ENCODE measurements at regions not wholly inside any gene's neighbourhood (a gene's known extent, or its start where the extent isn't known, plus 50 kb on each side); places are given as distances from the start of the nearest gene placed in this dataset.

GRCh38 chr9:89748831-89749499 is 144.2 kb downstream of the GADD45G start:
- no peak for TF ChIP-seq CTCF (IDR thresholded peaks at IDR 0.05)
- Mint-ChIP-seq H3K4me1 (ENCODE audit: unreplicated experiment) (no peaks in the 10 kb centered on the region), H3K27ac (ENCODE audit: unreplicated experiment) (no peak overlapping the region), H3K9me3 (ENCODE audit: unreplicated experiment) (no peaks in the 10 kb centered on the region), H3K27me3 (ENCODE audit: unreplicated experiment) (peaks cover 4% of the 10 kb centered on the region), H3K36me3 (ENCODE audit: unreplicated experiment) (no peaks in the 10 kb centered on the region), H3K4me3 (ENCODE audit: unreplicated experiment) (no peak overlapping the region)
- no peak for DNase-seq (ENCODE audit: extremely low spot score, unreplicated experiment)

- DNase-seq (ENCODE audit: extremely low spot score, unreplicated experiment) = no peak
- Mint-ChIP-seq H3K4me1 (ENCODE audit: unreplicated experiment) (no peaks in the 10 kb centered on the region), H3K27me3 (ENCODE audit: unreplicated experiment) (peaks cover 4% of the 10 kb centered on the region), H3K36me3 (ENCODE audit: unreplicated experiment) (no peaks in the 10 kb centered on the region), H3K4me3 (ENCODE audit: unreplicated experiment) (no peak overlapping the region), H3K9me3 (ENCODE audit: unreplicated experiment) (no peaks in the 10 kb centered on the region), H3K27ac (ENCODE audit: unreplicated experiment) (no peak overlapping the region)
- no peak for TF ChIP-seq CTCF (IDR thresholded peaks at IDR 0.05)
These were observed 144.8 kb downstream of the GADD45G start for GRCh38 chr9:89749500-89750116.

- DNase-seq (ENCODE audit: extremely low spot score, unreplicated experiment) = no peak
- H3K27me3 Mint-ChIP-seq (ENCODE audit: unreplicated experiment) = peaks cover 4% of the 10 kb centered on the region
These were observed 145.4 kb downstream of the GADD45G start for GRCh38 chr9:89750117-89750791.

DNA sequence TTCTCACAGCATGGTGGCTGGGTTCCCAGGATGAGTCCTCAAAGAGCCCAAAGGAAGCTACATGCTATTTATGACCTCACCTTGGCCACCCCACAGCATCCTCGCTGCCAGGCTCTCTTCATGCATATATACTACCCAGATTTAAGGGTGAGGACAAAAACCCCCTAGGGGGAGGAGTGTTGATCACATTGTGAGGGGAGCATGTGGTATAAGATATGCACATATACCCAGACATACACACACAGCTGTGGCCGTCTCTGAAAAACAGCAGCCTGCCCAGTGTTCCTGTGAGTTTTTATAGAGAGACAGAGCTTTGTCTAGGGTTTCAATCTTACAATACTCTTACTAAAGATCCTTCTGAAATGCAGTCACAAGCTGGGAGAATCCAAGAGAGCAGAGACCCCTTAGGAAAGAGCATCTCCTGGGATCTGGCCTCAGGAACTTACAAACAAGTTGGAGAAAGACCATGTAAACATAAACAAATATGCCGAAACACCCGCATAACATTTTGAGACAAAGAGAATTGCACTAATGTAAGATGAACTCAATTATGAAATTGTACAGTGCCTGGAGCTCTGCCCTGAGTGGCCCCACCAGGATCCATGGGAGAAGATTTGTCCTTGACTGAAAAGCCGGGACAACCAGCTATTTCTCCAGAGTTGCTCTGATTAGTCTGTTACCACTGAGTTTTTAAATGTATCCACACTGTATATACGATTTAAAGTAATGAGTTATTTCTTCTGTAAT is 146.4 kb downstream of the GADD45G start:
- Mint-ChIP-seq H3K27me3 (ENCODE audit: unreplicated experiment) (peaks cover 4% of the 10 kb centered on the region), H3K27ac (ENCODE audit: unreplicated experiment) (no peak overlapping the region), H3K4me3 (ENCODE audit: unreplicated experiment) (no peak overlapping the region), H3K9me3 (ENCODE audit: unreplicated experiment) (no peaks in the 10 kb centered on the region), H3K4me1 (ENCODE audit: unreplicated experiment) (no peaks in the 10 kb centered on the region), H3K36me3 (ENCODE audit: unreplicated experiment) (no peaks in the 10 kb centered on the region)
- no peak for DNase-seq (ENCODE audit: extremely low spot score, unreplicated experiment)
- no peak for TF ChIP-seq CTCF (IDR thresholded peaks at IDR 0.05)

More at GRCh38 chr9:89750117-89750791, 145.4 kb downstream of the GADD45G start:
- H3K9me3 Mint-ChIP-seq (ENCODE audit: unreplicated experiment) = no peaks in the 10 kb centered on the region
- no peak for TF ChIP-seq CTCF (IDR thresholded peaks at IDR 0.05)
- H3K27ac Mint-ChIP-seq (ENCODE audit: unreplicated experiment) = no peak overlapping the region
- H3K4me1 Mint-ChIP-seq (ENCODE audit: unreplicated experiment) = no peaks in the 10 kb centered on the region
- no peak overlapping the region for H3K4me3 Mint-ChIP-seq (ENCODE audit: unreplicated experiment)
- no peaks in the 10 kb centered on the region for H3K36me3 Mint-ChIP-seq (ENCODE audit: unreplicated experiment)
